NCI-H510A treated with DMSO at 0.1 percent for 48 hours (cell line): ENCODE measurements at regions not wholly inside any gene's neighbourhood (a gene's known extent, or its start where the extent isn't known, plus 50 kb on each side); places are given as distances from the start of the nearest gene placed in this dataset.

Source experiments
- DNase-seq: peaks from one replicate; lab custom pipeline; 2025; lab: John Stamatoyannopoulos, UW

DNA sequence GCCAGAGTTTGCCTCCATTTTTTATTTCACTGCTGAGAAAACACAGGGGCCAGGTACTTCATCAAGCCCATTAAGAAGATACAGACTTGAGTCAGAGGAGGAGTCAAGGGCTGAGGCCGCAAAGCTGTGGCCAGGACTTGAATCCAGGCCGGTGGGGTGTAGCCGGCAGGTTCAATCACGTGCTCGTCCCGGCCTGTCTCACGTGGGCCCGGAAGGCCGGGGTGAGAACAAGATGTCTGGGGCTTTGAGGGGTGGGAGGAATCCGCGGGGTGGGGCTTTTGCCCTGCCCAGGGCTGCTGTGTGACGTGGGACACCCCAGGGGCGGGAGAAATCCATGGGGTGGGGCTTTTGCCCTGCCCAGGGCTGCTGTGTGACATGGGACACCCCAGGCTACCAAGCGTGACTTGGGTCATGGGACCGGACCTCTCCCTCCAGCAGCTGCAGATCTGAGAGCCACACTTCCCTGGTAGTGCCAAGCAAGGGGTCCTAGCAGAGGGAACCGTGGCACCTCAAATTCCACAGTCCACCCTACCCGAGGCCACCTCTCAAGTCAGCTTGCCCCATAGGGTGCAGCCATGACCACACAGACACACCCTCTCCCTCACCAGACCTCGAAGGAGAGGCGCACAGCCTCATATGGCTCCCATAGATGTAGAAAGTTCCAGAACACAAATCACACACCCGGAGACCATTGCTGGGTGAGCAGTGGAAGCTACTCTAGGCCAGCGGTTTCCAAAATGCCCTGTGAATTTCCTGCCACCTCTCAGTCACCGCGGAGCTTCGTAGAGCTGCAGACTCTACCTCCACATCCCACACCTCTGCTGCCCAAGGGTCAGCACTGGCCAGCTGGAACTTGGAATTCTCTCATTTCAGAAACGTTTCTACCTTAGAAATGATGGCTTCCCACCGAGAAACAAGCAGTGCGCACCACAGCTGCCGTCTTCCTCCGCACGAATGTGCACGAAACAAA is 156.1 kb downstream of the DLL1 start:
- no peak for DNase-seq

DNA sequence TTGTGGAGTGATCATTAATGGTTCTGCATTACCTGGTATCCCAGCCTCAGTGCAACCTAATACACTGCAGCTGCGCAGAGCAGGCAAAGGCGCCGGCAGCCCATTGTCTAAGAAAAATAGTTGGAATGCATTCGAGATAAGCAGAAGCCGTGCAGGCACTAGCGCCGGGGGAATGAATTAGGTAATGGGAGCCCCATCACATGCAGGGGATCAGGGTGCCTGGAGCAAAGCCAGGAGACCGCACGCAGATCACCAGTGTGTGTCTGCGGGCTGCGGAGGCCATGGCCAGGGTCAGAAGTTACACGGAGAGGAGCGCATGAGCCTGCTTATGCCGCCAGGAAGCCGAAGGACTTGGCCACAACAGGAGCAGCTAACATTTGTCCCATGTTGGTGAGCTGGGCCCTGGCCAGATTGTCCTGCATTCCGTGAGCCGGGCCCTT is 156.8 kb downstream of the DLL1 start:
- DNase-seq, result peak; percentile 4

DNA sequence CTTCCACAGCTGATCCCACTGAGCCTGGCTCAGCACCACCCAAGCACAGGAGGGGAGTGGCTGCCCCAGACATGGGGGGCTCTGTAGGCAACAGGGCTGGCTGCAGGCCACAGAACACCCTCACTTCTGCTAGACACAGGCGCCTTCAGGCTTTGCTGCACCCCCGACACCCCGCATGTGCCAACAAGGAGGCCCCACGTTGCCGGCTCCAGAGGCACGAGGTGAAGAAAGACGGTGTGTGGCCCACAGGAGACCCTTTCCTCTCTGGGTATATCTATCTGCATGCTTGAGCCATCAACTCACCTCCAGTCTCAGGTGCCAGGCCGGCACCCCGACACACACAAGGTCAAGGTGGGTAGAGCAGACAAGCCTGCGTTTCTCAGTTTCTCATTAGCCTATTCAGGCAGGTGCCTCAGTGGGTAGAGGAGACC is 158.3 kb downstream of the DLL1 start:
- DNase-seq, result no peak

DNA sequence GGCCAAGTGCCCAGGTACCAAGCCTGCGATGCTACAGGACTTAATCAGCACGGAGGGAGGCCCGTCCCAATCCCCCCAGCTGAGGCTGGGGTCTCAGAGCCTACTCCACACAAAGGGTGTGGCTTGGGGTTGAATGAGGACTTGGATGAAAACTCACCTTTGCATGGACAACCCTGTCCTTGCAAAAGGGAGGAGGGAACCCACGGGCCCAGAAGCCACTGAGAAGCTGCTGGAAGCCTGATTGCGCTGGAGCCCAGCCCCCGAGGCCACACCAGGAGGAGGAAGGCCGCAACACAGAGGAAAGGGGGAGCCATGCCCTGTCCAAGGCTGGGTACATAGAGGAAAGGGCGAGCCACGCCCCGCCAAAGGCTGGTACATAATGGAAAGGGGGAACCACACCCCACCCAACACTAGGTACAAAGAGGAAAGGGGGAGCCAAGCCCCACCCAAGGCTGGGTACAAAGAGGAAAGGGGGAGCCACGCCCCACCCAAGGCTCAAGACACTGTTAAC is 158.8 kb downstream of the DLL1 start:
- no peak for DNase-seq

DNA sequence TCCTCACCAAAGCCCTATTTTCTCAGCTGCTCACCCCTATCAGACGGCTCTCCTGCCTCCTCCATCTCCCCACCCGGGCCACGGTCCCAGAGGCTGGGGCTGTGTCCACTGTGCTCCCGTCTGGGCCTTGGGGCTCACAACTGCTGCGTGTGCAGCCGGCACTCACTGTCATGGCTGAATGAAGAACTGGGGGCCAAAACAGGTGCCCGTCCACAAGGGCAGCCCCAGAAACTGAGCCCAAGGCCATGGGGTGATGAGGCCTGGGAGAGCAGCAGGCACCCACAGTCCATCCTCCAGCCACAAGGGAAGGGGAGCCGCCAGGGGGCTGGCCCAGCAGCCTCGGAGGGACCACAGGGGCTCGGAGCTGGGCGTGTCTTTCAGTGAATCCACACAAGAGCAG is 159.5 kb downstream of the DLL1 start:
- no peak for DNase-seq

DNA sequence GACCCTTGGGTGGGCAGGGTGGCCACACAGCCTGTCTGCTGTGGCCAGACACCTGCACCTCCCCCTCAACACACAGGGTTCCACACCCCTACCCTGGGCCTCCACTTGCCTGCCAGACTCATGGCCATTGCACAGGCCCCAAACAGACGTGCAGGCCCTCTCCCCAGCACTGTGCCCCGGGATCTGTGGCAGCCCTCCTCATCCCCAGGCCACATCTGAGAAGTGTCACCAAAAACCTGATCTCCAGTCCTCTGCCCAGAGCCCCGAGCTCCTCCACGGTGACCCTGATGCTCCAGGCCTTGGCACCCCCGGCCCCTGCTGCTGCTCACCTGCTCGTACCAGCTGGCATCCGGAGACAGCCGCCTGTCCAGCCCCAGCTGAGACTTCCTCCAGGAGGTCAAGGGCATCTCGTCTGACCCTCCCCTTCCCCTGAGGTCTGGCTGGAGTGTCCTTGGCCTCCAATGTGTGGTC is 160.1 kb downstream of the DLL1 start:
- no peak for DNase-seq

DNA sequence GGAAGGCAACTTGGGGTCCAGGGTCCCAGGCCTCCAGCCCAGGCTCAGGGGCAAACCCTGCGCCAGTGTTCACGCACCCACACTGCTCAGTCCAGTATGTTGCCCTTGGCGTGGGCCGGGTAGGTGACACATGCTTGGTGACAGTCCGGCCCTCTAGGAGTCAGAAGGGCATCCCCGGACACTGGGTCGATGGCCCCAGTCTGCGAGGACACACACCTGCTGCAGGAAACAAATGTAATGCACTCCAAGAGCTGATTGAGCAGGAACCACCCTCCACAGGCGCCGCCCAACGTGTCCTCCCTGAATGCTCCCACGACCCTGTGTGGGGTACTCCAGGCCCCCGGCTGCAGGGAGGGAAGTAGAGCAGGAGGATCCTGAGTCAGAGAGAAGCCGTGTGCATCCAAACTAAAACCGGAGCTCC is 160.7 kb downstream of the DLL1 start:
- DNase-seq, result no peak

DNA sequence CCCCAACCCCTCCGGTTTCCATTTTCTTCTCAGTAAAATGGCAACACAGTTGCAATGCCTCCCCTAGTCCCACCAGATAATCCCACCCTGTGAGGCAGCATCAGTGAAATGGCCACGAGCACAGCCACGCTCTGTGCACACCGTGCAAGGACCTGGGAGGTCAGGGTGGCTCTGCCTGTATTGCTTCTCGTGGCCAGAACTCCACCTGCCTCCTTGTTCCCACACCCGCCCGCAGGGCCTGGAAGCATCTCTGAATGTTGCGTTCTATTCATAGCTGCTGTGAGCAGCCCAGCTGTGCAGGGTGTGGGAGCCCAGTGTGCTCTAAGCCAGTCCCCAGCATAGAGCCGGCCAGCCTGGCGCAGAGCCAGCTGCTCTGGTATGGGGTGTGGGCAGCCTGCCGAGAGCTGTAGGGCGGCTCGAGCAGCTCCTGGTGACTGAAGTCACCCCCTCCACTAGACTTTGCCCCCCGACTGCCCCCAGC is 161.1 kb downstream of the DLL1 start:
- peak; percentile 12 for DNase-seq

DNA sequence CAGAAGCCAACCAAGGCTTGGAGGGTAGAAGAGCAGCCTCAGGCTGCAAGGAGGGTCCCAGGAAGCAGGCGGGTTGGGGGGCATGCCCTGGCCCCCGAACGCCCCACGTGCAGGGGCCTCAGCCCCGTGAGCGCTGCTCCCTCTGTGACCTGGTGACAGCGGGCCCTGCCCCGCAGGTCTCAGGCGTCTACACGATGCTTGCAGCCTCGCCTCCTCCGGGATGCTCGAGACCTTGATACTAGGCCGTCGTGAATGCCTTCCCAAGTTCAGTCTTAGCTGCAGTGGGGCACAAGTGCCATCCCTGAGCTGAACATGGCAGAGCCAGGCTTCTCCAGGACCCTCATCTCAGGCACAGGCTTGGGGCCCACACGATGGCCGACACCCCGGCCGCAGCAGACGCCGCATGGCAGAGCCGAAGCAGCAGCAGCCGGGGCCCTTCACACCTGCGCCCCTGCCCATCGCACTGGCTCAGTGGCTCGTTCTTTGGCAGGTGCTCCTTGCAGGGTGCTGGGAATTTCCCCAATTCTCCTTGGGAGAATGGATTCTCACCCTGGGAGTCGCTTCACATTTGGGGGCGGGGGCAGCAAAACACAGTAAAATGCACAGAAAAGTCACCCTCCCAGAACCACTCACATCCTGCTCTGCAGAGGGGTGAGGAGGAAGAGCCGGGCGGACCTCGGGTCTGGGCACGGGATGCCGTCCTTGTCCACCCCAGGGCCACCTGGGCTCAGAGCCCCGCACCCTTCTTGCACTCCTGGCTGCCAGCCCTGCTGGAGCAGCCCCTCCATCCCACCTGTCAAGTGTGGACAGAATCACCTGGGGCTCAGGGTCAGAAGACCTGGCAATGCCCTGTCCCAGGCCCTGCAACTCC is 161.8 kb downstream of the DLL1 start:
- no peak for DNase-seq

DNA sequence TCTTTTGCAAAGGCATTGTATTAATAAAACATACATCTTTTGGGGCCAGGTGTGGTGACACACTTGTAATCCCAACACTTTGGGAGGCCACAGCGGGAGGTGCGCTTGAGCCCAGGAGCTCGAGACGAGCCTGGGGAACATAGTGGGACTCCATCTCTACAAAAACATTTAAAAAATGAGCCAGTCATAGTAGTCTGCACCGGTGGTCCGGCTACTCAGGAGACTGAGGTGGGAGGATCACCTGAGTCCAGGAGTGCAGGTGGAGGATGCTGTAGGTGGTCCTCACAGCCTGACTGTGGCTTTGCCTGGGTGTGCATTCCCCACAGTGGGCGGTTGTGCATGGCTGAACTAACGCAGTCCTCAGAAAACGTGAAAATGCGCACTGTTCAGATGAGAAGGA is 162.5 kb downstream of the DLL1 start:
- DNase-seq, result no peak

DNA sequence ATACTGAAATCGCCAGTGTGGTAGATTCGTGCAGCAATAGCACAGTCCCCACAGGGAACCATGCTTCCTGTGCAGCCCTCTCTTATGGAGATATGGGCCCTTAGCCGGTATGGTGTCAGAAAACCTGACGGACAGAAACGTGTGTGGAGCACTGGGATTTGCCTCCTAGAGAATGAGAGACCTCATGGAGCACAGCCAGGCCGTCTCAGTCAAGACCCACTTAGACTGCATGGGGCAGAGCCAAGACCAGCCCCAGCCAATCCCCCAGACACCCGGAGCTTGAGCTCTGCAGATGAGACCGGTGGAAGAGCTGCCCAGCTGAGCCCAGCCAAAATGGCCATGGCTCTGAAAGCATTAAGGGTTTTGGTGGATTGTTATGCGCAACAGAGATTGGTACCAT is 163.7 kb downstream of the DLL1 start:
- no peak for DNase-seq

DNA sequence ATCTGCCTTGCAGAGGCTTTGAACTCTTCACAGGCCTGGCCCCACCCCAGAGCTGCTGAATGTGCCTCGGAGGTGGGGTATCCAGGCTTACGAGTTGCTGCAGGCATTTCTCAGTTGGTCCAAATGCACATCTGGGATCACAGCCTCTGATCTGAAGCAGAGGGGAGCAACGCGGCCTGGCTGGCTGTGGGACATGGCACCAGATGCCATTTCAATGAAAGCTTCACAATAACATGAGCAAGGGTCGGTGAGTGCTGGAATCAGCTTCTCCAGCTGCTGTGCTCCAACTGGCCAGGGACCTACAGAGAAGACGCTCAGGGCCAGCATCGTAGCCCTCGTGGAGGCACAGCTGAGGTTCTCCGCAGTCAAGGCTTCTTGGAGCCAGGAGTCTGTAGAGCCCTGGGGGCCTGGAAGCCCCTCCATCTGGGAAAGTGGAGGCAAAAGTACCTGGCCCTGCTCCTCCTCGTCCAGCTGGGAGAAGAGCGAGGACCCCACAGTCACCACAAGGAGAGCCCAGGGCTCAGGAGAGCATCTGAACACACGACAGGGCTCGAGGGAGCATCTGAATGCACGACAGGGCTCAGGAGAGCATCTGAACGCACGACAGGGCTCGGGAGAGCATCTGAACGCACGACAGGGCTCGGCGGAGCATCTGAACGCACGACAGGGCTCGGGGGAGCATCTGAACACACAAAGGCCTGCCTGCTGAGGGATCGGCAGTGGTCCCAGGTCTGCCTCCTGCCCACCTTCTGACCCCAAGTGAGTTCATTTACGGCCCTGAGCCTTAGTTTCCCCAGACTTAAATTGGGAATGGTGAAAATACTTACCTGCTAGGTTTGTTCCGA is 165.2 kb downstream of the DLL1 start:
- no peak for DNase-seq

DNA sequence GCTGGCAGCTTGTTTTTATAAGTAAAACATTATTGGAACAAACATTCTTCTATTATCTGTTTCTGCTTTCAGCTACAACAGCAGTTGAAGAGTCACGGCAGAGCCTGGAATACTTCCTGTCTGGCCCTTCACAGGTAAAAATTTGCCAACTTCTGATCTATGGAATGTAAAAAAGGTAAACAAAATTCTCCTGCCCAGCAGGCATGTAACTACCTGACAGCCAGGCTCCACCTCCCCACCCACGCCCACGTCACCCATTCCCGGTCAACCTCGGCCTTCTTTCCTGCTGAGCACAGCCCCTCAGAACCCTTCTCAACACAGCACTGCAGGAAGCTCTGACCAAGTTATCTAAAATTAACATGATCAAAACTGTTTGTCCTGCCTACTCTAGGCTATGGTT is 166.0 kb downstream of the DLL1 start:
- DNase-seq, result peak; percentile 2

DNA sequence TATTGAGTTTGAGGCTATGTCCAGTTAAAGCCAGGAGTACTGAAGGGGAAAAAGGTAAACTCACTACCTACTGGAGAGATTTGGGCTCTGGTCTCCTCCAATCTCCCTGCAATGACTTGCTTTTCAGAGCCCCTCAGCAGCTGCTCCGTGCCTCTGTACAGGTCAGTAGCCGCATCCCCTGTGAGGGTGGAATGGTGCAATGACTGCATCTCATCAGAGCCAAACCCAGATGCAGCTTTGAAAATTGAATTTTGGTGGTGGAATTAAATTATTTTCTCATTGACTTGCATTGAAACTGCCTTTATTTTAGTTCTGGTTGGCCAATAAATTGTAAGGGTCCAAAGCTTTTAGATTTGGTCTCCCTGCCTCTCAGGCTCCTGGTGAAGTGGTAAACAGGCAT is 166.7 kb downstream of the DLL1 start:
- no peak for DNase-seq

DNA sequence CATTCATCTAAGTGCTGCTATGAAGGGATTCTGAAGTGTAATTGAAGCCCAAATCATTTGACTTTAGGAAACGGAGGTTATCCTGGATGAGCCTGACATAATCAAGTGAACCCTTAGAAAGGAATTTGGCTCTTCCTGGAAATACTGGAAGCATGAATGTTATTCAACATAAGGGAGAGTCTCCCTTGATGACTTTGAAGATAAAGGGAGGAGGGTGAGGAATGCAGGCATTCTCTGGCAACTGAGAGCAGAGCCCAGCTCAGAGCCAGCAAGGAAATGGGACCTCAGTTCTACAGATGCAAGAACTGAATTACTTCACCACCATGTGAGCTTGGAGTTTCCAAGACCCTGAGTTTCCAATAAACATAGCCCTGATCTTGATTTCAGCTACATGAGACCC is 168.2 kb downstream of the DLL1 start:
- DNase-seq, result no peak

DNA sequence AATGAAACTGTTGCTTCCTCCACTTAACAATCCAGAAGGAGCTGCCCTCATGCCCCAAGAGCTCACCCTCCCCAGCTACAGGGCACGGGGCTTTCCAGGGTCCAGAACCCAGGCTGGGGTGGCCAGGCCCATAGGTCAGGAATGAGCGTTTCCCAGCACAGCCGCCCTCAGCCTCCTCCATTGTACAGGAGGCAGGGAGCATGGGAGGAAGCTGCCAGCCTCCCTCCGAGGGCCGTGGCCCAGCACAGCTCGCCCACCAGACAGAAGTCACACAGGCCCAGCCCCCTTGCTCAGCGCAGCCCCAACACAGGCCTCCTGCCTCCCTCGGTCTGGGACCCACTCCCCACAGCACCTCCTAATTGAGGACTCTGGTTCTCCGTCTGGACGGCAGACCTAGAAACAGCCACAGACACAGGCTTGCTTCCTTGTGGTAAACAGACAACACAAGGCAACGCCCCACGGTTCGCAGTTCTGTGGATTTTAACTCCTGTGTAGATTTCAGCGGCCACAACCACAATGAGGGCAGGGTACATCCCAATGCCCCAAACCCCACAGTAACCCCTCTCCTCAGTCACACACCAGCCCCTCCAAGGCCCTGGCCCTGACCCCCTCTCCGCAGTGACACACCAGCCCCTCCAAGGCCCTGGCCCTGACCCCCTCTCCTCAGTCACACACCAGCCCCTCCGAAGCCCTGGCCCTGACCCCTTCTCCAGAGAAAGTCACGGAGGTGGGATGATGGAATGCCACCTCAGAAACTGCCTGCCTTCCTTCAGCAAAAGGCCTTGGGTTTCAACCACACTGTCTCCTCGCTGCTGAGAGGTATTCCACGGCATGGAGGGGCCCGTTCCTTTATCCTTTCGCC is 173.5 kb downstream of the DLL1 start:
- no peak for DNase-seq

DNA sequence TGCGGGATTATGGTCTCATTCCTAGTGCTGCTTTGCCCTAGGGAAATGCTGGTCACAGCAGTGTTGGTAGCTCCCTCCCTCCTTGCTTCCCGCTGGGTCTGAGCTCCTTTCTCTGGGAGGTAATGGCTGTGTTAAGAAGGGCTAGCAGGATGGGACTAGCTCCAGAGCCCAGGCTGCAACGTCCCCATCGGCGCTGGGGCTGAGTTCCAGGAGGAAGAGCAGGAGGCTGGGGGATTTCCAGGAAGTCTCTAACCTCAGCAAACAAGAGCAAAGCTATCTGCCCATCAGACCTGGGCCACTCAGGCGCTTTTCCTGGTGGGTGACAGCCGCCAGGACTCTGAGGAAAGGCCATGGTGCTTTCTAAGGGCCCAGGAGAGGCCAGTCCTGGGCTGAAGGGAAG is 174.2 kb downstream of the DLL1 start:
- DNase-seq, result no peak

DNA sequence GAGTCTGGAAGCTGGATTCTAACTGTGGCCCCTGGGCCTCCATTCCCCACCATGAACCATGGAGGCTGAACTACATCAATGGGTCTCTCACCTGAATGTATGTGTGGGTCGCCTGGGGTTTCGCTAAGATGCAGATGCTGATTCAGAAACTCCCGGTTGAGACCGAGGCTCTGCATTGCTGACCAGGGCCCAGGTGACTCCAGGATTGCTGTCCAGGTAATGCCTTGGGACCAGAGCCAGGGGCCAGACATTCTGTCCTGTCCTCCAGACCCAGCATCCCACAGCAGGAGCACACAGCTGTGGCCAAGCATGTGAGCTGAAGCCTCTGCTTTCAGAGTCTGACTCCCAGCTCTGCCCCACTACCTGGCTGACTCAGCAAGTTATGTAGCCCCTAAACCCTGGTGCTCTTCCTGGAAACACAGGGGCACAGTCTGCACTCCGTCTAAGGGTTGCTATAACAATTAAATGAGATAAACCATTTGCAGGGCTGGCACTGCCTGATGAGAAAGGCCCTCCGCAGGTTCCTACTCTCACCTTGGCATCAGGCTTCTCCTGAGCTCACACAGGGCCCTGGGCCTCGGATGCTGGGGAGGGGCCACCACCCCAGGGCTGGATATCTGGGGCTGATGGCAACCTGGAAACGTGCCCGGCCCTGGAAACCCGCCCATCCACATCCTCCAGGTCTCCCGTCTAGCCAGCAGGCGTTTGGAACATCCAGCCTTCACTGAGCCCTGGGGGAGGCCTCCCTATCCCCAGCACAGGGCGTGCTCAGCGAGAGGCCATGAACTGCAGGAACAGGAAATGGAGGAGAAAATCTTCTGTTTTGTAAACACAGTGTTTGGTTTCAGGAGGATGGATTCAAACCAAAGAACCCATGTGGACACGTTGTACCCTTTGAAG is 175.7 kb downstream of the DLL1 start:
- peak; percentile 20 for DNase-seq

DNA sequence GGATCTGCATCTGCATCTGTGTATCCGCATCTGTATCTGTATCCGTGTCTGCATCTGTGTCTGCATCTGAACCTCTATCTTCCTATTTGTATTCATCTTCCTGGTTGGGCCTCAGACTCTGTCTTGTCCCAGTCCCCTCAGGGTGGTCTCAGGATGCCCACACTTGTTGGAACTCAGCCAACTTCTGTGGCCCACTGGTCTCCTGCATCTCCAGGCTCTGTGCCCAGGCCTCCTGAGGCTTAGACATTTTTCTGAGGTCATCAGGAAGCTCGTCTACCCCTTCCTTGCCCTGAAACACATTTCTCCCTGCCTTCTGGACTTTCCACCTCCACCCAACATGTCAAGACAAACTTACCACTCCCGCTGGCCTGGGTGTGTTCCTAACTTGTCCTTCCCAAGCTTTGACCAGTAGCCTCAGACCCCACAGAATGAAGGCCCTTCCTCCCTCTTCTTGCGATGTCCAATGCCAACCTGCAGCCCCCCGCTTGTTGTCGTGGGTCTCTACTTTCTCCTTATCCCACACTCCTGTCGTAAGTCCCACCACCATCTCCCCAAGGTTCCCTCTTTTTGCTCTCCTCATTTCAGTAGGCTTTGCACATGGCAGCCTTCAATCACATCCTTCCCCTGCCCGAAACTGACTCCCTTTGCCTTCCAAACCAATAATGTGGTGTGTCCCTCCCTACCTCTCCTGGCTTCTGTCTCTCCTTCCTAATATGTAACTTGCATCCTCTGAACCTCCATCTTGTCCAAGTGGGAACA is 176.5 kb downstream of the DLL1 start:
- DNase-seq, result no peak
